ENCODE measurements at regions not wholly inside any gene's neighbourhood (a gene's known extent, or its start where the extent isn't known, plus 50 kb on each side); places are given as distances from the start of the nearest gene placed in this dataset.

GRCh38 chr4:152244659-152245058, 291.2 kb downstream of the FBXW7 start:
- no peak overlapping the region for H3K27ac ChIP-seq

GRCh38 chr4:152243896-152244595, 291.8 kb downstream of the FBXW7 start:
- H3K36me3 ChIP-seq = no peaks in the 10 kb centered on the region
- no peak for TF ChIP-seq CTCF (IDR thresholded peaks at IDR 0.05)
- DNase-seq = peak; percentile 21
- H3K9me3 ChIP-seq = no peaks in the 10 kb centered on the region
- no peaks in the 10 kb centered on the region for H3K4me1 ChIP-seq
- H3K27me3 ChIP-seq = no peaks in the 10 kb centered on the region
- no peak overlapping the region for H3K4me3 ChIP-seq
- intact Hi-C loops (cut with DNase I) = no loop called here
- H3K27ac ChIP-seq = no peak overlapping the region
- H3K9ac ChIP-seq (ENCODE audit: low read depth in 2 of 2, low read length in 2 of 2) = no peak overlapping the region

More at GRCh38 chr4:152244659-152245058, 291.2 kb downstream of the FBXW7 start:
- Histone ChIP-seq H3K4me3 (no peak overlapping the region), H3K9ac (ENCODE audit: low read depth in 2 of 2, low read length in 2 of 2) (no peak overlapping the region), H3K27me3 (no peaks in the 10 kb centered on the region), H3K9me3 (no peaks in the 10 kb centered on the region), H3K36me3 (no peaks in the 10 kb centered on the region), H3K4me1 (no peaks in the 10 kb centered on the region)
- DNase-seq = no peak
- intact Hi-C loops (cut with DNase I) = no loop called here
- TF ChIP-seq CTCF (IDR thresholded peaks at IDR 0.05) = no peak

DNA sequence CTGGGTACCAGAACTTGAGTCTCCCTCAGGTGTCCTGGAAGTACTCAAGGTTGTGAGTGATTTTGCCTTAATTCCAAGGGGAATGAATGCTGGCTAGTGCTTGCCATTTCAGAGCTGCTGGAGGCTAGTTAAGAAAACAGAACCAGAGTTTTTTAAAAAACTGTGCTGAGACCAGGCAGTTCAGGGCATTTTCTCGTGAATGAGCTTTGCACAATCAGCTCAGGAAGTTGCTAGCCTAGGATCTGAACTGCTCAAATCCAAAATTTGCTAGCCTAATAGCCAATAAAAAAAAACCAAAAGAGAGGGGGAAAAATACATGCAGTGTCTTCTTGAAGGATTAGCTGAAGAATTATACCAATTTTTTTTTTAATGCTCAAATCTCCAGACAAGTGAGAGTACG, 292.7 kb downstream of the FBXW7 start:
- H3K27ac ChIP-seq = no peak overlapping the region
- DNase-seq = no peak
- intact Hi-C loops (cut with DNase I) = no loop called here
- no peaks in the 10 kb centered on the region for H3K27me3 ChIP-seq
- no peaks in the 10 kb centered on the region for H3K9me3 ChIP-seq
- H3K36me3 ChIP-seq = no peaks in the 10 kb centered on the region
- no peak overlapping the region for H3K4me3 ChIP-seq
- H3K4me1 ChIP-seq = no peaks in the 10 kb centered on the region
- no peak for TF ChIP-seq CTCF (IDR thresholded peaks at IDR 0.05)
- no peak overlapping the region for H3K9ac ChIP-seq (ENCODE audit: low read depth in 2 of 2, low read length in 2 of 2)

GRCh38 chr4:152240232-152240631, 295.7 kb downstream of the FBXW7 start:
- no peak for TF ChIP-seq CTCF (IDR thresholded peaks at IDR 0.05)
- intact Hi-C loops (cut with DNase I) = no loop called here
- Histone ChIP-seq H3K36me3 (no peaks in the 10 kb centered on the region), H3K27ac (no peak overlapping the region), H3K9ac (ENCODE audit: low read depth in 2 of 2, low read length in 2 of 2) (no peak overlapping the region), H3K9me3 (no peaks in the 10 kb centered on the region), H3K4me1 (no peaks in the 10 kb centered on the region), H3K27me3 (no peaks in the 10 kb centered on the region), H3K4me3 (no peak overlapping the region)
- no peak for DNase-seq

- Histone ChIP-seq H3K4me3 (no peak overlapping the region), H3K4me1 (no peaks in the 10 kb centered on the region), H3K27ac (no peak overlapping the region), H3K27me3 (no peaks in the 10 kb centered on the region), H3K36me3 (no peaks in the 10 kb centered on the region), H3K9me3 (no peaks in the 10 kb centered on the region), H3K9ac (ENCODE audit: low read depth in 2 of 2, low read length in 2 of 2) (no peak overlapping the region)
- no peak for DNase-seq
- TF ChIP-seq CTCF (IDR thresholded peaks at IDR 0.05) = no peak
- intact Hi-C loops (cut with DNase I) = no loop called here
Observed at GRCh38 chr4:152239216-152239615, 296.7 kb downstream of the FBXW7 start.
